Testis (tissue), 2 donors: ENCODE measurements at regions not wholly inside any gene's neighbourhood (a gene's known extent, or its start where the extent isn't known, plus 50 kb on each side); places are given as distances from the start of the nearest gene placed in this dataset.

Source experiments
- DNase-seq: peaks from one replicate; pipeline ENCODE4 v3.0.0-alpha.2; 2019
- H3K27ac ChIP-seq, 2 donors: fragments of 200-600 bp; sonication (generic); one replicate each; pipeline ENCODE4 v1.5.1; 2019
- H3K27me3 ChIP-seq: fragments of 200-600 bp; sonication (generic); one replicate; pipeline ENCODE4 v1.5.1; 2019
- H3K36me3 ChIP-seq: fragments of 200-600 bp; sonication (generic); one replicate; pipeline ENCODE4 v1.5.1; 2017; ENCODE audit warnings: low read depth; ENCODE audit errors: missing control alignments
- H3K4me1 ChIP-seq: fragments of 200-600 bp; sonication (generic); one replicate; pipeline ENCODE4 v1.5.1; 2019
- H3K4me3 ChIP-seq, 2 donors: fragments of 200-600 bp; sonication (generic); one replicate each; pipeline ENCODE4 v1.5.1; 2017 to 2019
- H3K9me3 ChIP-seq: fragments of 200-600 bp; sonication (generic); one replicate; pipeline ENCODE4 v1.5.1; 2017
- POLR2A ChIP-seq: fragments of 450-650 bp; IDR thresholded peaks from one replicate; pipeline ENCODE4 v1.6.1; 2017; ENCODE audit warnings: antibody characterized with exemption, mild to moderate bottlenecking, moderate library complexity
- WGBS, 2 donors: methylation state at CpG; one replicate each; pipeline ENCODE4 v1.1.5; 2018; 5-methylcytosine and 5-hydroxymethylcytosine counted together
- intact Hi-C: fragments of 100-400 bp; cut with DNase I; formaldehyde crosslinking; loops from one replicate; pipeline ENCODE4 v1.15.1; 2023; ENCODE audit warnings: low total_unique reads
- TF ChIP-seq, protein P1 (sequence below), 3 experiments: fragments of 450-650 bp in 2 of 3; fragments of 200-600 bp in 1 of 3; sonication (generic) in 1 of 3; IDR thresholded peaks; one replicate each; pipeline ENCODE4 v1.5.1; 2016 to 2019; ENCODE audit warnings: antibody characterized with exemption in 3 of 3, mild to moderate bottlenecking in 2 of 3, moderate library complexity in 1 of 3

DNA sequence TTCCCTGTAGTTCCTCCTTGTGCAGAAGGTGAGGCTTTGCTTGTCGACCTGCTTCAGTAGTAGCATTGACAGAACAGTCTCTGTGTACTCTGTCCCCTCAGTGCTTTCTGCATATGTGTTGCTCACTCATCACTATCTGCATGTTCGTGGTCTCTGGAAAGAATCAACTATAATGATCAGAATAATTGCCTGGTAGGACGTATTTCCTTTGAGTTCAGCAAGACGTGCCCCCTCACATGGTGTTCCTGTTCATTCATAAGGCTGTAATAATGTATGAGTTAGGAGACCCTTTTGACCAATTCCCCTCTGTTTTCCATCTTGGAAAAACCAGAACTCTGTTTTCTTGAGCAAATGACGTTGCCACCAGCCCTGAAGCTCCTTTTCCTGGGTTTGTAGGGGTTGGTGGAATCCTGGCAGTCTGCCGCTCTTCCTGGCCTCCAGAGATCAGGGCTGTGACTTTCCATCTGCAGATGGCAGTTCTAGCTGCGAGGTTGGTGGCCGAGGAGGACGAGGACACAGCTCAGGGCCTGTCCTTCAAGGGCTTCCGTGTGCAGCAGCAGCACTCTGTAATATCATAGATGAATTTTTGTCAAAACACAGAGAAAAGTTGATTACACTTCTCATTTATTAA, 61.9 kb downstream of the EXOSC2 start:
- Histone ChIP-seq H3K36me3 (no peaks in the 10 kb centered on the region), H3K27me3 (no peaks in the 10 kb centered on the region), H3K4me1 (peaks cover 8% of the 10 kb centered on the region), H3K4me3 (no peak overlapping the region), H3K27ac (no peak overlapping the region), H3K9me3 (no peaks in the 10 kb centered on the region)
- TF ChIP-seq POLR2A = no peak
- TF ChIP-seq, protein P1, sequence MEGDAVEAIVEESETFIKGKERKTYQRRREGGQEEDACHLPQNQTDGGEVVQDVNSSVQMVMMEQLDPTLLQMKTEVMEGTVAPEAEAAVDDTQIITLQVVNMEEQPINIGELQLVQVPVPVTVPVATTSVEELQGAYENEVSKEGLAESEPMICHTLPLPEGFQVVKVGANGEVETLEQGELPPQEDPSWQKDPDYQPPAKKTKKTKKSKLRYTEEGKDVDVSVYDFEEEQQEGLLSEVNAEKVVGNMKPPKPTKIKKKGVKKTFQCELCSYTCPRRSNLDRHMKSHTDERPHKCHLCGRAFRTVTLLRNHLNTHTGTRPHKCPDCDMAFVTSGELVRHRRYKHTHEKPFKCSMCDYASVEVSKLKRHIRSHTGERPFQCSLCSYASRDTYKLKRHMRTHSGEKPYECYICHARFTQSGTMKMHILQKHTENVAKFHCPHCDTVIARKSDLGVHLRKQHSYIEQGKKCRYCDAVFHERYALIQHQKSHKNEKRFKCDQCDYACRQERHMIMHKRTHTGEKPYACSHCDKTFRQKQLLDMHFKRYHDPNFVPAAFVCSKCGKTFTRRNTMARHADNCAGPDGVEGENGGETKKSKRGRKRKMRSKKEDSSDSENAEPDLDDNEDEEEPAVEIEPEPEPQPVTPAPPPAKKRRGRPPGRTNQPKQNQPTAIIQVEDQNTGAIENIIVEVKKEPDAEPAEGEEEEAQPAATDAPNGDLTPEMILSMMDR (IDR thresholded peaks at IDR 0.05) = no peak
- no peak for DNase-seq
- 54 to 76% methylated on average over 9 to 10 of the region's 10 CpGs for WGBS, 2 donors
- intact Hi-C loops = no loop called here

DNA sequence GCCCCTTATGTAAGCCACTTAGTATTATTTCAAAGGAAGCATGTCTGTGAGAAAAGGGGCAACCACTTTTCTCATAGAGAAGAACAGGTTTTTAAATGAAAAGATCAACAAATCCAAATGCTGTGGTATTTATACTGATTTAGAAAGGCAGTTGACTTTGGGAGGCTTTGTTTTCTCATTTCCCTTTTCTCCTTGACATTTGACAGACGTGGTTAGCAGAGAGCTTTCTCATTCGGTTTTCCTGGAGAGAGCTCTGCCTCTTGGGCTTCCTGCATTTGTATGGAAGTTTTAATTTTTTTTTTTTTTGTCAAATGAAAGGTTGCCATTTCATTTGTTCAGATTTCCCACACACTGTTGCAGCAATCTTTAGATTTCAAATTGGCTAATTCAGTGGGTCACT, 62.5 kb downstream of the EXOSC2 start:
- H3K27me3 ChIP-seq = no peaks in the 10 kb centered on the region
- intact Hi-C loops = no loop called here
- H3K36me3 ChIP-seq = no peaks in the 10 kb centered on the region
- WGBS, 2 donors = 24 to 27% methylated on average over 2 of the region's 2 CpGs
- no peaks in the 10 kb centered on the region for H3K9me3 ChIP-seq
- no peak overlapping the region for H3K27ac ChIP-seq
- H3K4me3 ChIP-seq = no peak overlapping the region
- TF ChIP-seq, protein P1 (IDR thresholded peaks at IDR 0.05) = no peak
- no peak for TF ChIP-seq POLR2A
- DNase-seq = no peak
- H3K4me1 ChIP-seq = peaks cover 8% of the 10 kb centered on the region

DNA sequence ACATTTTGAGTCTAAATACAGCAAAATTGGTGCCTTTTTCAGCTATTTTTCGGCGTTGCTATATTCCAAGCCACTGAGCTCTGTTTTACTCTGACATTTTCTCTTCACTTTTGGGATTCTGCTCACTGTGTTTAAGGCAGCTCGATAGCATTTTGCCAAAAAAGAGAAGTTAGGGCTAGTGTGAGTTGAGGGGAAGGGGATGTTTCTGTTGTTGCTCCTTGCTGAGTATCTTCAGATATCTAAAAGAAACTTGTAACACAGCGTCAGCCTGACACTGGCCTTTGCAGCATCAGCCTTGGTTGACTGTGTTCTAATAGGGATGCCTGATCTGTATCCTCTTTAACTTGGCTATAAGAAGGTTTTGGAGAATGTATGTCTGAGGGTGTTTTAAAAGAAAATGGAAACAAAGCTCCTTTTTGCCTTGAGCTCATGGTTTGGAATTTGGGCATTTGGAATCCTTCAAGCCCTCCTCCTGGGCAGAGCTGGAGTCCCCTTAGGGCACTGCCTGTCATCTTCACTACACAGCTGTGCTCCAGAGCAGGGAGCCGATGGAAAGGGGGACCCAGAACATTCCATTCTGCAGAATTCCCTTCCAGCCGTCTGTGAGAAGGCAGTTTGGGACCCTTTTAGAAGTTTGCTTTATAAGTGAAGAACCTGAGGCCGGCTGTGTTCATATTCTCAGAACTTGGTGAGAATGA, 63.0 kb downstream of the EXOSC2 start:
- 58 to 59% methylated on average over 7 of the region's 7 CpGs for WGBS, 2 donors

DNA sequence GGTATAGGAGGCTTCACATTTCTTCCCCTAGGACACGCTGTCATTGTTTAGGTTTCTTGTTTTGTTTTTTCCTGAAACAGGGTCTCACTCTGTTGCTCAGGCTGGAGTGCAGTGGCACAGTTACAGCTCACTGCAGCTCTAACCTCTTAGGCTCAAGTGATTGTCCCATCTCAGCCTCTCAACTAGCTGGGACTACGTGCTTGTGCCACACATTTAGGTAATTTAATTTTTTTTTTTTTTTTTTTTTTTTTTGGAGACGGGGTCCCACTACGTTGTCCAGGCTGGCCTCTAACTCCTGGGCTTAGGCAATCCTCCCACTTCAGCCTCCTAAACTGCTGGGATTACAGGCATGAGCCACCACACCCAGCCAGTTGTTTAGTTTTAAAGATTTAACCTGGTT, 66.2 kb downstream of the EXOSC2 start:
- Histone ChIP-seq H3K4me1 (peaks cover 15% of the 10 kb centered on the region), H3K4me3 (no peak overlapping the region), H3K9me3 (no peaks in the 10 kb centered on the region), H3K27ac (no peak overlapping the region), H3K36me3 (no peaks in the 10 kb centered on the region), H3K27me3 (no peaks in the 10 kb centered on the region)
- WGBS, 2 donors = 85 to 96% methylated on average over 4 of the region's 4 CpGs
- intact Hi-C loops = no loop called here
- TF ChIP-seq POLR2A = no peak
- TF ChIP-seq, protein P1 (IDR thresholded peaks at IDR 0.05) = no peak
- DNase-seq = no peak

More for the DNA sequence above, 63.0 kb downstream of the EXOSC2 start:
- DNase-seq = no peak
- H3K9me3 ChIP-seq = no peaks in the 10 kb centered on the region
- no peaks in the 10 kb centered on the region for H3K27me3 ChIP-seq
- H3K4me1 ChIP-seq = peaks cover 8% of the 10 kb centered on the region
- no peak overlapping the region for H3K27ac ChIP-seq
- H3K36me3 ChIP-seq = no peaks in the 10 kb centered on the region
- intact Hi-C loops = no loop called here
- no peak overlapping the region for H3K4me3 ChIP-seq
- TF ChIP-seq, protein P1 (IDR thresholded peaks at IDR 0.05) = no peak
- no peak for TF ChIP-seq POLR2A
